ENCODE measurements at regions not wholly inside any gene's neighbourhood (a gene's known extent, or its start where the extent isn't known, plus 50 kb on each side); places are given as distances from the start of the nearest gene placed in this dataset.

- TF ChIP-seq XRCC3 (IDR thresholded peaks at IDR 0.05), result no peak
- TF ChIP-seq GTF2A2 (tag; IDR thresholded peaks at IDR 0.05), result no peak
- TF ChIP-seq ZBTB40 (IDR thresholded peaks at IDR 0.05), result no peak
- no peak for TF ChIP-seq ZBTB40 (CRISPR knock-in tag; IDR thresholded peaks at IDR 0.05)
- TF ChIP-seq TEAD1 (CRISPR knock-in tag; IDR thresholded peaks at IDR 0.05), result no peak
- TF ChIP-seq SAFB (IDR thresholded peaks at IDR 0.05; ENCODE audit: borderline replicate concordance, low read depth, low read length), result no peak
- TF ChIP-seq TSC22D4 (tag; IDR thresholded peaks at IDR 0.05), result no peak
- TF ChIP-seq PHF21A (IDR thresholded peaks at IDR 0.05; ENCODE audit: borderline replicate concordance, low read depth), result no peak
- no peak for TF ChIP-seq CREB1 (IDR thresholded peaks at IDR 0.05)
- TF ChIP-seq CREB1 (CRISPR knock-in tag; IDR thresholded peaks at IDR 0.05), result no peak
- TF ChIP-seq MTF1 (CRISPR knock-in tag; IDR thresholded peaks at IDR 0.05; ENCODE audit: borderline replicate concordance), result no peak
- no peak for TF ChIP-seq FOXM1 (IDR thresholded peaks at IDR 0.05; ENCODE audit: low read depth)
- no peak for TF ChIP-seq FOXM1 (CRISPR knock-in tag; IDR thresholded peaks at IDR 0.05; ENCODE audit: low read depth)
- TF ChIP-seq MYNN (IDR thresholded peaks at IDR 0.05), result no peak
- no peak for TF ChIP-seq MYNN (CRISPR knock-in tag; IDR thresholded peaks at IDR 0.05)
- TF ChIP-seq ELF1 (tag; IDR thresholded peaks at IDR 0.05), result no peak
- no peak for TF ChIP-seq SMARCA4 (IDR thresholded peaks at IDR 0.05)
These were observed 243.3 kb upstream of the CRY1 start (continued) for GRCh38 chr12:107336695-107337094.
